ENCODE measurements at regions not wholly inside any gene's neighbourhood (a gene's known extent, or its start where the extent isn't known, plus 50 kb on each side); places are given as distances from the start of the nearest gene placed in this dataset.

DNA sequence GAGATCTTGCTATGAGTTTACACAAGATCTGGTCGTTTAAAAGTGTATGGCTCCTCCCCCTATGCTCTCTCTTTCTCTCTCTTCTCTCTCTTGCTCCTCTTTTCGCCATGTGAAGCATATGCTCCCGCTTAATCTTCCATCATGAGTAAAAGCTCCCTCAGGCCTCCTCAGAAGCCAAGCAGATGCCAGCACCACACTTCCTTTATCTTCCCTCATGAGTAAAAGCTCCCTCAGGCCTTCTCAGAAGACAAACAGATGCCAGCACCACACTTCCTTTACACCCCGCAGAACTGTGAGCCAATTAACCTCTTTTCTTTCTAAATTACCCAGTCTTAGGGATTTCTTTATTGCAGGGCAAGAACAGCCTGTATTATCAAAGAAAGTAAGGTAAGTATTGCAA is 152.4 kb downstream of the SEC23A start (continued):
- TF ChIP-seq MYBL2 (CRISPR knock-in tag; IDR thresholded peaks at IDR 0.05) (no peak), ZNF671 (CRISPR knock-in tag; IDR thresholded peaks at IDR 0.05) (no peak), FOXP1 (CRISPR knock-in tag; IDR thresholded peaks at IDR 0.05; ENCODE audit: borderline replicate concordance) (no peak)
- TF ChIP-seq, protein P1, sequence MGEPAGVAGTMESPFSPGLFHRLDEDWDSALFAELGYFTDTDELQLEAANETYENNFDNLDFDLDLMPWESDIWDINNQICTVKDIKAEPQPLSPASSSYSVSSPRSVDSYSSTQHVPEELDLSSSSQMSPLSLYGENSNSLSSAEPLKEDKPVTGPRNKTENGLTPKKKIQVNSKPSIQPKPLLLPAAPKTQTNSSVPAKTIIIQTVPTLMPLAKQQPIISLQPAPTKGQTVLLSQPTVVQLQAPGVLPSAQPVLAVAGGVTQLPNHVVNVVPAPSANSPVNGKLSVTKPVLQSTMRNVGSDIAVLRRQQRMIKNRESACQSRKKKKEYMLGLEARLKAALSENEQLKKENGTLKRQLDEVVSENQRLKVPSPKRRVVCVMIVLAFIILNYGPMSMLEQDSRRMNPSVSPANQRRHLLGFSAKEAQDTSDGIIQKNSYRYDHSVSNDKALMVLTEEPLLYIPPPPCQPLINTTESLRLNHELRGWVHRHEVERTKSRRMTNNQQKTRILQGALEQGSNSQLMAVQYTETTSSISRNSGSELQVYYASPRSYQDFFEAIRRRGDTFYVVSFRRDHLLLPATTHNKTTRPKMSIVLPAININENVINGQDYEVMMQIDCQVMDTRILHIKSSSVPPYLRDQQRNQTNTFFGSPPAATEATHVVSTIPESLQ (CRISPR knock-in tag; IDR thresholded peaks at IDR 0.05), result no peak

DNA sequence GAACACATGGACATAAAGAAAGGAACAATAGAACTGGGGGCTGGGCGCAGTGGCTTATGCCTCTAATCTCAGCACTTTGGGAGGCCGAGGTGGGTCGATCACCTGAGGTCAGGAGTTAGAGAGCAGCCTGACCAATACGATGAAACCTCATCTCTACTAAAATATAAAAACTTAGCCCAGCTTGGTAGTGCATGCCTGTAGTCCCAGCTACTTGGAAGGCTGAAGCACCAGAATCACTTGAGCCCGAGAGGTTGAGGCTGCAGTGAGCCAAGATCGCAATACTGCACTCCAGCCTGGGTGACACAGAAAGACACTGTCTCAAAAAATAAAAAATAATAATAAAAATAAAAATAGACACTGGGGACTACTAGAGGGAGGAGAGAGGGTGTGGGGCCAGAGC is 154.5 kb downstream of the SEC23A start:
- H3K36me3 Mint-ChIP-seq, result no peaks in the 10 kb centered on the region
- no peak overlapping the region for H3K27ac Mint-ChIP-seq
- H3K27me3 Mint-ChIP-seq (ENCODE audit: low read depth), result no peaks in the 10 kb centered on the region
- H3K4me3 Mint-ChIP-seq, result no peak overlapping the region
- H3K9me3 Mint-ChIP-seq, result no peaks in the 10 kb centered on the region
- TF ChIP-seq, protein P2, sequence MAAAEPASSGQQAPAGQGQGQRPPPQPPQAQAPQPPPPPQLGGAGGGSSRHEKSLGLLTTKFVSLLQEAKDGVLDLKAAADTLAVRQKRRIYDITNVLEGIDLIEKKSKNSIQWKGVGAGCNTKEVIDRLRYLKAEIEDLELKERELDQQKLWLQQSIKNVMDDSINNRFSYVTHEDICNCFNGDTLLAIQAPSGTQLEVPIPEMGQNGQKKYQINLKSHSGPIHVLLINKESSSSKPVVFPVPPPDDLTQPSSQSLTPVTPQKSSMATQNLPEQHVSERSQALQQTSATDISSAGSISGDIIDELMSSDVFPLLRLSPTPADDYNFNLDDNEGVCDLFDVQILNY (CRISPR knock-in tag; IDR thresholded peaks at IDR 0.05), result no peak
- TF ChIP-seq FOXJ3 (CRISPR knock-in tag; IDR thresholded peaks at IDR 0.05; ENCODE audit: borderline replicate concordance) (no peak), ZNF121 (CRISPR knock-in tag; IDR thresholded peaks at IDR 0.05) (no peak), NR1H2 (CRISPR knock-in tag; IDR thresholded peaks at IDR 0.05) (no peak), ELF4 (CRISPR knock-in tag; IDR thresholded peaks at IDR 0.05; ENCODE audit: low read depth) (no peak), NFE2L1 (CRISPR knock-in tag; IDR thresholded peaks at IDR 0.05) (no peak)
- TF ChIP-seq, protein P3, sequence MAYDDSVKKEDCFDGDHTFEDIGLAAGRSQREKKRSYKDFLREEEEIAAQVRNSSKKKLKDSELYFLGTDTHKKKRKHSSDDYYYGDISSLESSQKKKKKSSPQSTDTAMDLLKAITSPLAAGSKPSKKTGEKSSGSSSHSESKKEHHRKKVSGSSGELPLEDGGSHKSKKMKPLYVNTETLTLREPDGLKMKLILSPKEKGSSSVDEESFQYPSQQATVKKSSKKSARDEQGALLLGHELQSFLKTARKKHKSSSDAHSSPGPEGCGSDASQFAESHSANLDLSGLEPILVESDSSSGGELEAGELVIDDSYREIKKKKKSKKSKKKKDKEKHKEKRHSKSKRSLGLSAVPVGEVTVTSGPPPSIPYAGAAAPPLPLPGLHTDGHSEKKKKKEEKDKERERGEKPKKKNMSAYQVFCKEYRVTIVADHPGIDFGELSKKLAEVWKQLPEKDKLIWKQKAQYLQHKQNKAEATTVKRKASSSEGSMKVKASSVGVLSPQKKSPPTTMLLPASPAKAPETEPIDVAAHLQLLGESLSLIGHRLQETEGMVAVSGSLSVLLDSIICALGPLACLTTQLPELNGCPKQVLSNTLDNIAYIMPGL (CRISPR knock-in tag; IDR thresholded peaks at IDR 0.05), result no peak
- TF ChIP-seq, protein P4, sequence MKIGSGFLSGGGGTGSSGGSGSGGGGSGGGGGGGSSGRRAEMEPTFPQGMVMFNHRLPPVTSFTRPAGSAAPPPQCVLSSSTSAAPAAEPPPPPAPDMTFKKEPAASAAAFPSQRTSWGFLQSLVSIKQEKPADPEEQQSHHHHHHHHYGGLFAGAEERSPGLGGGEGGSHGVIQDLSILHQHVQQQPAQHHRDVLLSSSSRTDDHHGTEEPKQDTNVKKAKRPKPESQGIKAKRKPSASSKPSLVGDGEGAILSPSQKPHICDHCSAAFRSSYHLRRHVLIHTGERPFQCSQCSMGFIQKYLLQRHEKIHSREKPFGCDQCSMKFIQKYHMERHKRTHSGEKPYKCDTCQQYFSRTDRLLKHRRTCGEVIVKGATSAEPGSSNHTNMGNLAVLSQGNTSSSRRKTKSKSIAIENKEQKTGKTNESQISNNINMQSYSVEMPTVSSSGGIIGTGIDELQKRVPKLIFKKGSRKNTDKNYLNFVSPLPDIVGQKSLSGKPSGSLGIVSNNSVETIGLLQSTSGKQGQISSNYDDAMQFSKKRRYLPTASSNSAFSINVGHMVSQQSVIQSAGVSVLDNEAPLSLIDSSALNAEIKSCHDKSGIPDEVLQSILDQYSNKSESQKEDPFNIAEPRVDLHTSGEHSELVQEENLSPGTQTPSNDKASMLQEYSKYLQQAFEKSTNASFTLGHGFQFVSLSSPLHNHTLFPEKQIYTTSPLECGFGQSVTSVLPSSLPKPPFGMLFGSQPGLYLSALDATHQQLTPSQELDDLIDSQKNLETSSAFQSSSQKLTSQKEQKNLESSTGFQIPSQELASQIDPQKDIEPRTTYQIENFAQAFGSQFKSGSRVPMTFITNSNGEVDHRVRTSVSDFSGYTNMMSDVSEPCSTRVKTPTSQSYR (CRISPR knock-in tag; IDR thresholded peaks at IDR 0.05), result no peak
- TF ChIP-seq, protein P5, sequence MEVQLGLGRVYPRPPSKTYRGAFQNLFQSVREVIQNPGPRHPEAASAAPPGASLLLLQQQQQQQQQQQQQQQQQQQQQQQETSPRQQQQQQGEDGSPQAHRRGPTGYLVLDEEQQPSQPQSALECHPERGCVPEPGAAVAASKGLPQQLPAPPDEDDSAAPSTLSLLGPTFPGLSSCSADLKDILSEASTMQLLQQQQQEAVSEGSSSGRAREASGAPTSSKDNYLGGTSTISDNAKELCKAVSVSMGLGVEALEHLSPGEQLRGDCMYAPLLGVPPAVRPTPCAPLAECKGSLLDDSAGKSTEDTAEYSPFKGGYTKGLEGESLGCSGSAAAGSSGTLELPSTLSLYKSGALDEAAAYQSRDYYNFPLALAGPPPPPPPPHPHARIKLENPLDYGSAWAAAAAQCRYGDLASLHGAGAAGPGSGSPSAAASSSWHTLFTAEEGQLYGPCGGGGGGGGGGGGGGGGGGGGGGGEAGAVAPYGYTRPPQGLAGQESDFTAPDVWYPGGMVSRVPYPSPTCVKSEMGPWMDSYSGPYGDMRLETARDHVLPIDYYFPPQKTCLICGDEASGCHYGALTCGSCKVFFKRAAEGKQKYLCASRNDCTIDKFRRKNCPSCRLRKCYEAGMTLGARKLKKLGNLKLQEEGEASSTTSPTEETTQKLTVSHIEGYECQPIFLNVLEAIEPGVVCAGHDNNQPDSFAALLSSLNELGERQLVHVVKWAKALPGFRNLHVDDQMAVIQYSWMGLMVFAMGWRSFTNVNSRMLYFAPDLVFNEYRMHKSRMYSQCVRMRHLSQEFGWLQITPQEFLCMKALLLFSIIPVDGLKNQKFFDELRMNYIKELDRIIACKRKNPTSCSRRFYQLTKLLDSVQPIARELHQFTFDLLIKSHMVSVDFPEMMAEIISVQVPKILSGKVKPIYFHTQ (CRISPR knock-in tag; IDR thresholded peaks at IDR 0.05), result no peak
- CTCF ChIA-PET, result no interaction called here
- ATAC-seq (no peak), DNase-seq (ENCODE audit: low spot score) (no peak)
- POLR2A ChIA-PET, result no interaction called here
- no peaks in the 10 kb centered on the region for H3K4me1 Mint-ChIP-seq

DNA sequence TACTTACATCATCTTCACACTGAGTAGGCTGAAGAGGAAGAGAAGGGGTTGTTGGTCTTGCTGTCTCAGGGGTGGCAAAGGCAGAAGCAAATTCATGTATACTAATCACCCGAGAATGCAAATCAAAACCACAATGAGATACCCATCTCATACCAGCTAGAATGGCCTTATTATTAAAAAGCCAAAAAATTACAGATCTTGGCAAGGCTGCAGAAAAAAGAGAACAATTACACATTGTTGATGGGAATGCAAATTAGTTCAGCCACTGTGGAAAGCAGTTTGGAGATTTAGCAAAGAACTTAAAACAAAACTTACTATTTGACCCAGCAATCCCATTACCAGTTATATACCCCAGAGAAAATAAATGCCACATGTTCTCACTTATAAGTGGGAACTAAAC is 154.9 kb downstream of the SEC23A start:
- Mint-ChIP-seq H3K9me3 (no peaks in the 10 kb centered on the region), H3K4me3 (no peak overlapping the region)

More for the DNA sequence above, 154.9 kb downstream of the SEC23A start:
- H3K27ac Mint-ChIP-seq, result no peak overlapping the region
- H3K27me3 Mint-ChIP-seq (ENCODE audit: low read depth), result no peaks in the 10 kb centered on the region
- no peak for ATAC-seq
- TF ChIP-seq, protein P4 (CRISPR knock-in tag; IDR thresholded peaks at IDR 0.05), result no peak
- TF ChIP-seq, protein P6, sequence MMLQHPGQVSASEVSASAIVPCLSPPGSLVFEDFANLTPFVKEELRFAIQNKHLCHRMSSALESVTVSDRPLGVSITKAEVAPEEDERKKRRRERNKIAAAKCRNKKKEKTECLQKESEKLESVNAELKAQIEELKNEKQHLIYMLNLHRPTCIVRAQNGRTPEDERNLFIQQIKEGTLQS (CRISPR knock-in tag; conservative IDR thresholded peaks at IDR 0.05), result no peak
- TF ChIP-seq ZNF396 (CRISPR knock-in tag; IDR thresholded peaks at IDR 0.05; ENCODE audit: borderline replicate concordance), result no peak
- no peak for TF ChIP-seq ZNF219 (CRISPR knock-in tag; IDR thresholded peaks at IDR 0.05; ENCODE audit: borderline replicate concordance)
- H3K36me3 Mint-ChIP-seq, result no peaks in the 10 kb centered on the region
- H3K4me1 Mint-ChIP-seq, result no peaks in the 10 kb centered on the region
- ChIA-PET CTCF (no interaction called here), POLR2A (no interaction called here)
- DNase-seq (ENCODE audit: low spot score), result no peak

All from WTC11 (cell line).